Stimulated activated CD8-positive, alpha-beta memory T cell treated with anti-CD3 and anti-CD28 coated beads, Interleukin-15, amount 100 ng/mL, for 24 hours (primary cell): ENCODE measurements at regions not wholly inside any gene's neighbourhood (a gene's known extent, or its start where the extent isn't known, plus 50 kb on each side); places are given as distances from the start of the nearest gene placed in this dataset.
A peak's percentile ranks its signal among the peaks of the same experiment; 100 is the strongest.
"Not testable (repeated sequence)": the region's sequence is repeated elsewhere in the genome, so short reads cannot be mapped to it uniquely, and the experiment has no call there.

ENCODE experiments used
- DNase-seq: peaks from one replicate; pipeline ENCODE4 v3.0.0-alpha.2; 2020; ENCODE audit warnings: low read depth

DNA sequence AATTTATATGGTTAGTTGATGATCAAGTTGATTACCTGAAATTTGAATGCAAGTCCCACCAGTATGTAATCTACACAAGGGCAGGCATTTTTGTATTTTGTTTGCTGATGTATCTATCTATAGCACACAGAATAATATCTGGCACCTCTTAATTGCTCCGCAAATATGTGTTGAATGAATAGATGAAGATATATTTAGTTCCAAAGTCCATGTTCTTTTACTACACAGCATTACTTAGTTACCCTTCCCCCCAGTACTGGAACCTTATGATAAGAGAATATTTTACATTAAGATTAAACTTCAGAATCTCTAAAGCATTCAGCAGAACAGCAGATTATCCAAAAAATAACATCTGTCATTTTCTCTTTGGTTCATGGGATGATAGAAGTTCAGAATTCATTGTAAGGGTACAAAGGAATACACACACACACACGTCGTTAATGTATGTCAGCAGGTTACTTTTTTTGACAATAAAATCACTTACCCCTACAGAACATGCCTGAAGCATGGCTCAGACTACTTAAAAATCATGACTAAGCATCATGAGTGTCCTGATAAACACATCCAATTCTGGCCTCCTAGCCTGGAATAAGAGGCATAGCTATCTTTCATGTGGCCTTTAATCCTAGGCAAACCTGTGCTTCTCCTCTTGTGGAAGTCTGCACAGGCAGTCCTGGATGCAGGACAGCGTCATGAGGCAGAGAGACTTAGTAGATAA lies 148.9 kb upstream of the TBC1D5 start:
- DNase-seq, result no peak

DNA sequence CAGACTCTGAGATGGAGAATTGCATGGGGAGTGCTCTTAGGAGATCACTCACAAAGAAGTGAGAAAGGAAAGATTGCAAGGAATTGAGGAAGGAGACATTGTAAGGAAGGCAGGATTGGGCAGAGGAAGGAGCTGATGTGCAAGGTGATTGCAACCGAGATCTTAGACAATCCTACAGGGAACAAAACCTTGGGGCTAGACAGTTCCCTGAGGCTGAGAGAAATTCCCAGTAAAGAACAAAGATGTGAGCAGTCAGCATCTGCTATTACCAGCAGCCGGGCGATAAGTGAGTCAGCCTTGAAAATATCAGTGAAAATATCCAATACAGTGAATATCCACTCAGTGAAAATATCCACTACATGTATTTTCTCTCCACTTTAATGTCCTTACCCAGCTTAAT lies 143.6 kb upstream of the TBC1D5 start:
- DNase-seq, result no peak

DNA sequence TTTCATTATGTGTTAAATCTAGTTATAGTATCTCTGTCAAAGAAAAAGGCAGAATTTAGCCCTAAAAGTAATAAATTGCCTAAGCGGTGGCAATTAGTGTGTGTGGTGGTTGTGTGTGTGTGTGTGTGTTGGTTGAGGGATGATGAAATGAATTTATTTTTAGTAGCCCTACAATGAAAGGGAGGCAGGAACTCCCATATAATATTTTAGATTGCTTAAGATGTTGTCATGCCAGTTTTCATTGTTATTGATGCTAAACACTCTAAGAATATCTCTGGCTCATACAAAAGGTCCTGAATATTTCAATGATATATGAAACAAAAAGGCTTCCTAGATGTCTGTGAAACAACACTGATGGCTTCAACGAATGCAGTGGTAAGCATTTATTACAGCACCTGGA lies 140.6 kb upstream of the TBC1D5 start:
- DNase-seq, result no peak

DNA sequence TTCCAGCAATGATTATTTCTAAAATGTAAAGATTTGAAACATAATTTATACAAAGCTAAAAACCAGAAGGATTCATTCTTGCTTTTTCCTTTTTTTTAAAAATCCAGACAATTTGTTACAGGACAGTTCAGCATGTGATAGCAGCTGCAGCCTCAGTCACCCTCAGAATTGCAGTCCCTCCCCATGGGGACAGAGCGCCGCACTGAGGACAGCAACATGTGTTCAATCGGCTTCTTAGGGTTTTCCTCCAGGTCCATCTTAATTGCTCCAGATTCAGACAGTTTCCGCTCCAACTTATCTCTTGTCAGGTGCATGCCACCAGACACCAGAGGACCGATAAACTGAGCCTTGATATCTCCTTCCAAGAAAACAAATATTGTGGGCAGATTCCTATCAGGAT lies 134.9 kb upstream of the TBC1D5 start:
- no peak for DNase-seq

DNA sequence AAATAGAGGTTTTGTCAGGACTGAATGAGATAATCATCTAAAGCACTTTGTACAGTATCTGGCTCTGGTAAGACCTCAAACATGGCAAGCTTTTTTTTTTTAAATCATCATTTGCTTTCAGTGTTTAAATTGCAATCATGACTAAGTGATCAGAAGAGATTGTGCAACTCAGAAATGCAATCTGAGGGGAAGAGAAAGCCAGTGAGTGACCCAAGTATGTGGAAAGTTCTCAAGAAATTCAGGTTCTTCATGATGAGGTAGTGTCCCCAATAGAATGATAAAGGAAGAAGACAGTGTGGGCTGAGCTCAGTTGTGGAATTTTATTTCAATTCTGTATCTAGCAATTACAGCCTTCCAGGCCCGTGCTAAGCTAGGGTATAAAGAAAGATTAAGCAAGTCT lies 132.2 kb upstream of the TBC1D5 start:
- no peak for DNase-seq

DNA sequence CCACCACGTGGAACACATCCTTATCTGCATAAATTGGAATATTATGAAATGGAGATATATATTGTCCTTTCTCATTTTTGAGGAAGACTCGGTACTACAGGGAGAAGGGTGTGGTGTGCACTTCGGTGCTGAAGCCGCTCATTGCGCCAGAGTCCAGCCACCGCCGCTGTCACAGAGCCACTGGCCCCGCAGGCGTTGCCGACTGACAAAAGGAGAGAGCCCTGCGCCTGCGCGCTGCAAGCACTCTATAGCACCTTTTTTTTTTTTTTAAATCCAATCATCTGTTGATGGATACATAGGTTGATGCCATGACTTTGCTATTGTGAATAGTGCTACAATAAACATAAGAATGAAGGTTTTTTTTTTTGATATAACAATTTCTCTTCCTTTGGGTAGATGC lies 130.0 kb upstream of the TBC1D5 start:
- DNase-seq, result no peak

DNA sequence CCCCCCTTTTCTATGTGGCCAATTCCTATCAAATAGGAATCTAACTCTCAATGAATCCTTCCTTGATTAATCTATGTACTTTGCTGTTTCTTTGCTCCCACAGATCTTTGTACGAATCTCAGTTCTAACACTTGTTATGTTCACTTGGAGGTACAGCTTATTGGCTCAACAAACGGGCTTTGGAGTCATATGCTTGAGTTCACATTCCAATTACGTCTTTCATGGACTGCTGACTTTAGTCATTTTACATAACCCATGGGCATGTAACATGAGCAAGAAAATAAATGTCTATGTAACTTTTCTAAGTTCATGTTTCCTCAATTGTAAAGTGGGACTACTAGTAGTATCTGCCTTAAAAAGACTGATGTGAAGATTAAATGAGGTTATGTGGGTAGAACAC lies 123.2 kb upstream of the TBC1D5 start:
- DNase-seq, result no peak

DNA sequence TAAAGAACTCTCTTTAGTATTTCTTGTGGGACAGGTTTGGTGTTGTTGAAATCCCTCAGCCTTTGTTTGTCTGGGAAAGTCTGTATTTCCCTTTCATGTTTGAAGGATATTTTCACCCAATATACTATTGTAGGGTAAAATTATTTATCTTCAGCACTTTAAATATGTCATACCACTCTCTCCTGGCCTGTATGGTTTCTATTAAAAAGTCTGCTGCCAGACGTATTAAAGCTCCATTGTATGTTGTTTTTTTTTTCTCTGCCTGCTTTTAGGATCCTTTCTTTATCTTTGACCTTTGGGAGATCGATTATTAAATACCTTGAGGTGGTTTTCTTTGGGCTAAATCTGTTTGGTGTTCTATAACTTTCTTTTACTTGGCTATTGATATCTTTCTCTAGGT lies 119.0 kb upstream of the TBC1D5 start:
- no peak for DNase-seq

DNA sequence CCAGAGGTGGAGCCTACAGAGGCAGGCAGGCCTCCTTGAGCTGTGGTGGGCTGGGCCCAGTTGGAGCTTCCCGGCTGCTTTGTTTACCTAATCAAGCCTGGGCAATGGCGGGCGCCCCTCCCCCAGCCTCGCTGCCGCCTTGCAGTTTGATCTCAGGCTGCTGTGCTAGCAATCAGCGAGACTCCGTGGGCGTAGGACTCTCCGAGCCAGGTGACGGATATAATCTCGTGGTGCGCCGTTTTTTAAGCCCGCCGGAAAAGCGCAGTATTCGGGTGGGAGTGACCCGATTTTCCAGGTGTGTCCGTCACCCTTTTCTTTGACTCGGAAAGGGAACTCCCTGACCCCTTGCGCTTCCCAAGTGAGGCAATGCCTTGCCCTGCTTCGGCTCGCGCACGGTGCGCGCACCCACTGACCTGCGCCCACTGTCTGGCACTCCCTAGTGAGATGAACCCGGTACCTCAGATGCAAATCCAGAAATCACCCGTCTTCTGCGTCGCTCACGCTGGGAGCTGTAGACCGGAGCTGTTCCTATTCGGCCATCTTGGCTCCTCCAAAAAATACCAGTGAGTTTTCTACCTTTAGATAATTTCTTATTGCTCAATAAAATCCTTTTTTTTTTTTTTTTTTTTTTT lies 118.5 kb upstream of the TBC1D5 start:
- DNase-seq, result not testable (repeated sequence)

DNA sequence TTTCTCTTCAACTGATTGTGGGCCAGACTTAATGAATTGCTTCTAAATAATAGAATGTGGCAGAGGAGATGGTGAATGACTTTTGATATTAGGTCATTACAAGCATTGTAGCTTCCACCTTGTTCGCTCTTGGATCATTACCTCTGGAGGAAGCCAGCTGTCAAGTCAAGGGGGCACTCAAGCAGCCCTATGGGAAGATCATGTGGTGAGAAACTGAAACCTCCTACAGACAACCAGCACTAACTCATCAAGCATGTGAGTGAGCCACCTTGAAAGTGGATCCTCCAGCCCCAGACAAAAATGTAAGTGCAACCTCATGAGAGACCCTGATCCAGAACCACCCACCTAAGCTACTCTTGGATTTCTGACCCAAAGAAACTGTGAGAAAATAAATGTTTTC lies 109.8 kb upstream of the TBC1D5 start:
- no peak for DNase-seq

DNA sequence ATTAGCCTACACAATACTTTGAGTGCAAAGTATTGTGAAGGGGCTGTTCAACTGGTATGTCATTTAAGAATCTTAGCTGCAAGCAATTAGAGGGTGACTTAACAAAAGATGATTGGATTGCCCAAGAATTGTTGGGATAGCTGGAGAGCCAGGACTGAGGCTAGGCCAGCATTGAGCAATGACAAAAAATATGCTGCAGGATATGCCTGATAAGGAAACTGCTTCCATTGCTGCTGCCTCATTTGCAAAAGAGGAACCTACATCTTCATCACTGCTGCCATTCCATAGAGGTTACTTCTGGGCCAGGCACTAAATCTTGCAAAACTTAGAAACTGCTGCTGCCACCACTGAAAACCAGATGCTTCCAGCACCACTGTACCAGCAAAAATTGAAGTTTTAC lies 108.0 kb upstream of the TBC1D5 start:
- DNase-seq, result no peak

DNA sequence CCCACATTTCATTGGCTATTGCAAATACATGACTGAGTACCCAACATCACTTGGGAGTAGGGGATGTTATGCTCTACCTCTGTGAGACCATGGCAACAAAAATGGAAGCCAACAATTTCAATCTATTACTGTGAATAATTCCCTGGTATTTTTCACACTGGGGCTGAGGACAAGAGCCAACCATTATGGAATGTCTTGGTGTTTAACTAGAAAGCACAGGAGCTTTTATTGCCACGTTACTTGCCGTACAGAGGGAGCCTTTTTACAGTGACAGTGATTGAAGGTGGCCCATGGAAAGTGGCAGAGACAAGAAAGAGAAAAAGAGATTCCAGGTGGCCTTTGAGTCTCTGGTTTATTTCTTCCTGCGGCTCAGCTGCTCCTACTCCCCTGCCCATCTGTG lies 105.7 kb upstream of the TBC1D5 start:
- DNase-seq, result no peak

DNA sequence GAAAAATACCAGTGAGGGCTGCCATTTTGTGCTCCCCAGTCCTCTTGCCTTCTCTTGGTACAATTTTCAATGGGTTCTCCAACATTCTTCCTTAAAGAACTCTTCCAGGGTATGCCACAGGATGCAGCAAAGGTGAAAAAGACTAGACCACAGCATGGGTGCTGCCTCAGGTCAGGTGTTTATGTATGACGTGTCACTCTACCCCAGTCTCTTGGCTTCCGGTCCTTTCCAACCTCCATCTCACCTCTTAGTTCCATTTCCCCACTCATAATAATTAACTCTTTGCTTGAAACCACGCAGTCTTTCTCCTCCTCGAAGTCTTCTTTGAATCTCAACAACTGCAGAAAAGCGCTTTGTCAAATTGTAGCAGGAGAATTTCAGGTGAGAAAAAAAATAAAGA lies 104.7 kb upstream of the TBC1D5 start:
- DNase-seq, result no peak

DNA sequence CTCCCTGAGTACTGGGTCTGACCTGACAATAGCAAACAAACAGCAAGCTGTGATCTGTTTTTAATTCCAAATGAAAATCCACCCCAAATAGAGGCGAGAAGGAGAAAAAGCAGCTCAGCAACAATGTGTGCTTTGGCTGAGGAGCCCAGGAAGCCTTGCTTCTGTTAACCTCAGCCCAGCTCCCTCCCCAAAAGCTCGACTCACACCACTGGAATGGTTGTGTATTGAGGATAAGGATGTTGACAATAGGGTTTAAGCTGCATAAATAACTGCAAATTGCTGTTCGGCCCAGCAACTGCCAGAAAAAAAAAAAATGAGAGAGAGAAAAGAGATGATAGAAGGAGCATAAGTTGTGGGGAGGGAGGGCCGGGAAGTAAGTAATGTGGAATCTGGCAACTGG lies 104.0 kb upstream of the TBC1D5 start:
- no peak for DNase-seq

DNA sequence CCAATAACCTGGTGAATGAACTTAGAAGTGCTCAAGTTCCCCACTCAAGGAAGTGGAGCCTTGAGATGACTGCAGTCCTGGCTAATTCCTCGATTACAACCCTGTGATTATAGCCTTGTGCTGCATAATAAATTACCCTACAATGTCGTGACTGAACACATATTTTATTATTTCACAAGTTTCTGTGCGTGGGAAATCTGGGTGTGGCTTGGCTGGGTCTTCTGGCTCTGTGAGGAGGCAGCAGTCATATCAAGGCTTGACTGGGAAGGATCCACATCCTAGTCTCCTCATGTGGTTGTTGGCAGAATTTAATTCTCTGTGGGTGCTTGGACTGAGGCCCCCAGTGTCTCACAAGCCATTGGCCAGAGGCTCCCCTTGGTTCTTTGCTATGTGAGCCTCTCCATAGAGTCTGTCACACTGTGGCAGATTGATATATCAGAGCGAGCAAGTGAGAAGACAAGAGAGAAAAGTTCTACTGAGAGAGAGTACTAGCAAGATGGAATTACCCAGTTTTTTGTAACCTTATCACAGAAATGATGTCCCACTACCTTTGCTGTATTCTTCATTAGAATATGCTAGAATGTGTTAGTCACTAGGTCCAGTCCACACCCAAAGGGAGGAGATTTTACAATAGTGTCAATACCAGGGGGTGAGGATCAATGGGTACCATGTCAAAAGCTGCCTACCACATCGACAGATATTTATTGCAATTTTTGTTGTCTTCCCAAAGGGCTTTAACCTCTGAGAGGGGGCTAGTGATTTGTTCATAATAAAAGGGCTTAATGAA lies 102.8 kb upstream of the TBC1D5 start:
- no peak for DNase-seq

DNA sequence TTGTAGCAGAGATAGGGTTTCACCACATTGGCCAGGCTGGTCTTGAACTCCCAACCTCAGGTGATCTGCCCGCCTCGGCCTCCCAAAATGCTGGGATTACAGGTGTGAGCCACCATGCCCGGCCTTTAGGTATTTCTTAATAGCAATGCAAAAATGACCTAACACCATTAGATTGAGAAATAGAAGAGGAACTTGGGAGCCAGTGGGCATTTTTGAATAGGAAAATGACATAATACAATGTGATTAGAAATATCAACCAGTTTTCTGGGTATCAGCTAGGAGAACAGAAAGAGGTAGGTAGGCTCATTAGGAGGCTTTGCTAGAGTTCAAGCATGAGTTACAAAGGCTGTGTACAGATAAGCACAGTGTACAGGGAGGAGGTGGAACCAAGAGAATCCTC lies 101.8 kb upstream of the TBC1D5 start:
- no peak for DNase-seq

DNA sequence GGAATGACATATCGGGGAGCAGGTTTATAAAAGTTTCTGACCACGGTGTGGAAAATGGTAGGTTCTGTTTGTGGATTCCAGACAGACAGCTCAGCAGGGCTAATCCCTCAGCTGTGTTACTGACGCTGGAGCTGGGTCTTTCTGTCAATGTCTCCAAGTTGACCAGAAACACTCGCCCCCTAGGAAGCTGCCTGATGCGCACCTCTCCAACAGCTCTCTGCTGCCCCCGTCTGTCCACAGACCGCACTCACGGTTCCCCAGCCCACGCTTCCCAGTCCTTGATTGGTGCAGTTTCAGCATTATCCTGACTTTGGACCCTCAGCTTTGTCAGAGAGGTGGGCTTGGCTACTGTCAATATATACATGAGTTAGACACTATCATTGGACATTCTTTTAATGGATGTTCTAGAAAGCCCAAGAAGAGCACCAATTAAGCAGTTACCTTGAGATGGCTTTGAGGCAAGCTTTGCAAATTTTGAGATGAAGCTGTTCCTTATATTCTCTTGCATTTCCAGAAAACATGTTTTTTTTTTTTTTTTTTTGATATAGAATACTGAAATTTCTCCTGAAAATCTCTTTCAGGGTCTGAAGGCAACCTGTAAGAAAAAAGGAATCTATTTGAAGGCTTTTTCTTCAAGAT lies 98.9 kb upstream of the TBC1D5 start:
- peak; percentile 61 for DNase-seq

DNA sequence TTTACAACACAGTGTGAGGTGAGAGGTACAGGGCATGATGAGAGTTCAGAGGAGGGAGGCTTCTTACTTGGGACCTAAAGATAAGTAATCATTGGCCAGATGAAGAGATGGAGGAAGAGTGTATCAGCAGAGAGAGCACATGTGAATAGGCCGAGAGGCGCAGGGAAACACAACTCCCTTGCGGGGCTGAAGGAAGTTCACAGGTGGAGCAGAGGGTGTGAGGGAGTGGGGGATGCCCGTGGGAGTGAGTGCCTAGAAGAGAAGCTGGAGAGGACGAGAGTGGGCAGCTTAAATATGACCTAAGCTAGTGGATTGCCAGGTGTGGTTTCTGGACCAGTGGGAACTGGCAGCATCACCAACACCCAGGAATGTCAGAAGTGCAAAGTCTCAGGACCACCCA lies 98.2 kb upstream of the TBC1D5 start:
- no peak for DNase-seq

DNA sequence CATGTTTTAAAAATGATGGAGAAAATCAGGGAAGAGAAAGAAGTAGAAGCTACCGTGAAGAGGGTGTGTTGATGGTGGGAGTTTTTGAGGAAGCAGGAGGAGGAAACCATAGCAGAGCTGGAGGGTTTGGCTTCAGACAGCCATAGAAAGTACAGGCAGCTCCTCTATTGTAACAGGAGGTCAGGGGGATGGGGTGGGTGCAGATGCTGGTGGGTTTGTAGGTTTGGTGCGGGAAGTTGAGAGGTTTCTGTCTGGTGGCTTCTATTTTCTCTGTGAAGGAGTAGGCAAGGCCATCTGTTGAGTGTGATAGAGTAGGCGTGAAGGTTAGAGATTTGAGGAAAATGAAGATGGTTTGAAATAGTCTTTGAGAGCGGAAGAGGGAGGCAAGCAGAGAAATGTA lies 97.7 kb upstream of the TBC1D5 start:
- no peak for DNase-seq

DNA sequence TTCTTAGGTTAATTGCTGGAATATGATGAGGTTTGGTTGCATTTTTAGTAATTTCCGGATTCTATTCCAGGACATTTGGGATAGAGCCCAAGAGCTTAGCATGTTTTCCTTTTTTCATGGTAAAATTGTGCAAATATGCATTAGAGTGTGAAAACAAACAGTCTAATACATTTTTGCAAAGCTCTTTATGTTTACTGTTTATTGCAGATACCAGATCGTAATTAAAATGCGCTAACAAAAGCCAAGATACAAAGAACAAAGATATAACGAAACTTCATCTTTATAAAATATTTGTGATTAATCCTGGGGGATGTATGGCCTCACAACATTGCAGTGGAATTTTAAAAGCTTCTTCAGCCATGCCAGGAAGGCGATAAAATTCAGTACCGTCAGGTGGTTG lies 94.5 kb upstream of the TBC1D5 start:
- DNase-seq, result no peak

DNA sequence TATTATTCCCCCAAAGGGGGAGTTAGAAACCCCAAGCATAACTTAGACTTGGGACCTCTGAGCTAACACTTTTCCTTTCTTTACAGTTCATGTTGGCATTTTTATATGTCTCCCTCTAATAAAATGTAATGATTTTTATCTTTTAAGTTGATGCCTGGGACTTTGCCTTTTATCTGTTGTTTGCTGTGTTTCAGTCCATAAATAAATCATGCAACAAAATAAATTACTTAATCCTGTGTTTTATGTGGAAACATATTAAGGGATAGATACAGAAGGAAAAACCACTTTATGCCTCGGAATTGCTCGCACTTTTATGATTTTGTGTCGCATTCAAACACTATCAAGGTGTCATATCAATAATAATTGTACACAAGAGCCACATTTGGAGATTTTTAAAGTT lies 93.7 kb upstream of the TBC1D5 start:
- no peak for DNase-seq

DNA sequence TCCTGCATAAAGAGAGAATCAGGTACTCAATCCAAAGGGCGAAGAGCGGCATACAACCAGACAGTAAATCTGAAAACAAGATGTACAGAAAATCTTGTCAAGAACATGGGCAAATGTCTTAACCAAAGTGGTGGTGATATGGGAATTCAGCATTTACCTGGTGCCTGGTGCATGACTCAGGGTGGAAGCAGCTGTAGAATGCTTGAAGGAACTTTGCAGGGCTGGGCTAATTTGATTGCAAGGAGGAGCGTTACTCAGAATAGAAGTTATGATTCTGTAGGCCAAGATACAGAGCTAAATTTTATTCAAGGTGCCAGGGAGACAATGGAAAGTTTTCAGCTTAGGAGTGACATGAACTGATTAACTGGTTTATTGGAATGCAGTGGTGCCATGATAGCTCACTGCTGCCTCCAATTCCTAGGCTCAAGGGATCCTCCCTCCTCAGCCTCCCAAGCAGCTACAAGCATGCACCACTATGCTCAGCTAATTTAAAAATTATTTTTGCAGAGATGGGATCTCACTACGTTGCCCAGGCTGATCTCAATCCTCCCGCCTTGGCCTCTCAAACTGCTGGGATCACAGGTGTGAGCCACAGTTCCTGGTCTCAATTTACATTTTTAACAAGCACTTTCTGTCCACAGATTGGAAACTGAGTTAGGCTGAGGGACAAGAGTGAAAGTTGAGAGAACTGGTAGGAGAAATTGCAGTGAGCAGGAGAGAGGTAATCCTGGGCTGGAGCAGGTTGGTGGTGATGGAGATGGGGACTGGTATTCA lies 91.5 kb upstream of the TBC1D5 start:
- DNase-seq, result no peak
